Neural crest cell (in vitro differentiated cells): ENCODE measurements at regions not wholly inside any gene's neighbourhood (a gene's known extent, or its start where the extent isn't known, plus 50 kb on each side); places are given as distances from the start of the nearest gene placed in this dataset.
"Not testable (repeated sequence)": the region's sequence is repeated elsewhere in the genome, so short reads cannot be mapped to it uniquely, and the experiment has no call there.

Experiments used
- DNase-seq: peaks from one replicate; pipeline ENCODE4 v3.0.0; 2021; ENCODE audit warnings: low read depth, mixed read lengths, low spot score
- H3K27ac Mint-ChIP-seq: one replicate; pipeline ENCODE4 v1.8.0; 2021; ENCODE audit warnings: mild to moderate bottlenecking, mixed read lengths; ENCODE audit not compliant: unreplicated experiment
- H3K27me3 Mint-ChIP-seq: 2 replicates; pipeline ENCODE4 v1.8.0; 2021; ENCODE audit warnings: low read depth, mild to moderate bottlenecking, mixed read lengths
- H3K36me3 Mint-ChIP-seq: 2 replicates; pipeline ENCODE4 v1.8.0; 2021; ENCODE audit warnings: low read depth, mild to moderate bottlenecking, mixed read lengths
- H3K4me1 Mint-ChIP-seq: 2 replicates; pipeline ENCODE4 v1.8.0; 2021; ENCODE audit warnings: mixed read lengths
- H3K4me3 Mint-ChIP-seq: one replicate; pipeline ENCODE4 v1.8.0; 2021; ENCODE audit warnings: mild to moderate bottlenecking, mixed read lengths
- H3K9me3 Mint-ChIP-seq: 2 replicates; pipeline ENCODE4 v1.8.0; 2021; ENCODE audit warnings: mixed read lengths
- CTCF ChIP-seq: fragments of 200-600 bp; sonication (generic); conservative IDR thresholded peaks from 2 replicates; pipeline ENCODE4 v1.5.0; 2021; ENCODE audit warnings: antibody characterized with exemption, mild to moderate bottlenecking

DNA sequence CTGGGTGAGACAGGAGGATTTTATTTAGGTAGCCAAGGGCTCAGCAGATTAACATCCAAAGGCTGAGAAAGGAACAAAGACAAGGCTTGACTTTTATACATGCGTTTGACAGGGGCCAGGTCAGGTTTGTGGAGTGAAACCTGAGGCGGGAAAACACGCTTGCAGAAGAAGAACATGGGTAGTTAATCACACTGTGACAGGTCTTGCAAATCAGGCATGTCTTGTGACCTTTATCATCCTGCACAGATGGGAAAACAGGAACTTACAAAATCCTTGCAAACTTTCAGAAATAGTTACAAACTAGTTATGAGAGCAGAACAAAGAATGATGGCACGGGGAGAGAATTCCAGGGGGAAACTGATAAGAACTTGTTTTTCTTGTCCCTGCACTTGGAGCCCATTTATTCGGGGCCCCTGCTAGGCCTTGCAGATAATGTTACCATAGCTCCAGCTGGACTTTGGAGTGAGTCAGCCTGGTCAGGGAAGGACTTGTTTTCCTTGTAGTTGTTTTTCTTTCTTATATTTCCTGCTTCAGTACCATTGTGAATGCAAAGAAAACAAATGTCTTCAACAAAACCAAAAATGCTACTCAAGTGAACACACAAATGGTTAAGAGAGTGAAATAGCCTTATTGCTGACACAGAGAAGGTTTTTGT, 965.9 kb upstream of the ROBO1 start:
- Mint-ChIP-seq H3K27me3 (no peaks in the 10 kb centered on the region), H3K4me1 (no peaks in the 10 kb centered on the region), H3K27ac (no peak overlapping the region), H3K4me3 (no peak overlapping the region), H3K9me3 (peaks cover 2% of the 10 kb centered on the region), H3K36me3 (no peaks in the 10 kb centered on the region)
- DNase-seq, result no peak
- no peak for TF ChIP-seq CTCF

GRCh38 chr3:80727561-80727960, 959.8 kb upstream of the ROBO1 start:
- not testable (repeated sequence) for H3K27me3 Mint-ChIP-seq, H3K4me1 Mint-ChIP-seq, H3K36me3 Mint-ChIP-seq, H3K9me3 Mint-ChIP-seq, DNase-seq, H3K4me3 Mint-ChIP-seq, H3K27ac Mint-ChIP-seq

- H3K27me3 Mint-ChIP-seq, H3K4me3 Mint-ChIP-seq, H3K36me3 Mint-ChIP-seq, DNase-seq, H3K4me1 Mint-ChIP-seq, H3K27ac Mint-ChIP-seq: not testable (repeated sequence)
- peaks cover 20% of the 10 kb centered on the region for H3K9me3 Mint-ChIP-seq
These were observed 942.0 kb upstream of the ROBO1 start for GRCh38 chr3:80709597-80710322.

- no peak for DNase-seq
- H3K36me3 Mint-ChIP-seq, result peaks cover 6% of the 10 kb centered on the region
- H3K27ac Mint-ChIP-seq, result no peak overlapping the region
- peaks cover 16% of the 10 kb centered on the region for H3K9me3 Mint-ChIP-seq
- no peak overlapping the region for H3K4me3 Mint-ChIP-seq
- H3K4me1 Mint-ChIP-seq, result no peaks in the 10 kb centered on the region
- H3K27me3 Mint-ChIP-seq, result no peaks in the 10 kb centered on the region
- no peak for TF ChIP-seq CTCF
These were observed 937.5 kb upstream of the ROBO1 start for GRCh38 chr3:80705290-80705689.

GRCh38 chr3:80701349-80701748, 933.6 kb upstream of the ROBO1 start:
- H3K9me3 Mint-ChIP-seq, result peaks cover 13% of the 10 kb centered on the region
- TF ChIP-seq CTCF, result no peak
- H3K36me3 Mint-ChIP-seq, result peaks cover 6% of the 10 kb centered on the region
- no peak overlapping the region for H3K4me3 Mint-ChIP-seq
- H3K27ac Mint-ChIP-seq, result no peak overlapping the region
- no peaks in the 10 kb centered on the region for H3K27me3 Mint-ChIP-seq
- DNase-seq, result no peak
- no peaks in the 10 kb centered on the region for H3K4me1 Mint-ChIP-seq

GRCh38 chr3:80697291-80697690, 929.5 kb upstream of the ROBO1 start:
- no peak for TF ChIP-seq CTCF
- Mint-ChIP-seq H3K4me1 (no peaks in the 10 kb centered on the region), H3K27me3 (no peaks in the 10 kb centered on the region), H3K9me3 (no peaks in the 10 kb centered on the region), H3K27ac (no peak overlapping the region), H3K36me3 (no peaks in the 10 kb centered on the region), H3K4me3 (no peak overlapping the region)
- no peak for DNase-seq
